ENCODE measurements at regions not wholly inside any gene's neighbourhood (a gene's known extent, or its start where the extent isn't known, plus 50 kb on each side); places are given as distances from the start of the nearest gene placed in this dataset.
"Not testable (repeated sequence)": the region's sequence is repeated elsewhere in the genome, so short reads cannot be mapped to it uniquely, and the experiment has no call there.

- not testable (repeated sequence) for H3K79me1 ChIP-seq (ENCODE audit: low read depth, low read length); H2BK120ac ChIP-seq (ENCODE audit: low read depth, low read length); H2AK5ac ChIP-seq (ENCODE audit: low read depth, low read length); H3K4me3 ChIP-seq (ENCODE audit: low read length in 2 of 2); H3K14ac ChIP-seq (ENCODE audit: low read length); H3K23ac ChIP-seq (ENCODE audit: low read depth, low read length, poor library complexity); H3K9ac ChIP-seq (ENCODE audit: low read depth, low read length, poor library complexity); H2BK5ac ChIP-seq (ENCODE audit: low read length); H3K27me3 ChIP-seq (ENCODE audit: control insufficient read depth in 3 of 3, insufficient read depth in 3 of 3, low read depth in 1 of 3, low read length in 3 of 3); H4K8ac ChIP-seq (ENCODE audit: low read depth, low read length); H3K9me3 ChIP-seq (replicated peaks in 1 of 2; ENCODE audit: control insufficient read depth in 2 of 2, insufficient read depth in 1 of 2, low read depth in 1 of 2, low read length in 2 of 2); H2AFZ ChIP-seq (ENCODE audit: low read length); H3K27ac ChIP-seq (replicated peaks; ENCODE audit: low read length); H3K4me1 ChIP-seq (ENCODE audit: control insufficient read depth in 2 of 2, insufficient read depth in 1 of 2, low read depth in 1 of 2, low read length in 2 of 2); H2BK15ac ChIP-seq (ENCODE audit: low read length); DNase-seq (ENCODE audit: low spot score); H3K4ac ChIP-seq (ENCODE audit: low read length); H3K18ac ChIP-seq (ENCODE audit: low read length); H4K91ac ChIP-seq (ENCODE audit: low read depth, low read length, poor library complexity); H3K36me3 ChIP-seq (replicated peaks in 1 of 2; ENCODE audit: control insufficient read depth in 2 of 2, insufficient read depth in 2 of 2, low read length in 2 of 2); H2BK12ac ChIP-seq (ENCODE audit: low read length); H3K4me2 ChIP-seq (ENCODE audit: insufficient read depth, low read length, poor library complexity, severe bottlenecking)
- no CpG with 5 or more reads among the region's 4 CpGs for WGBS, 2 donors (ENCODE audit: extremely low coverage in 2 of 2, insufficient read length in 2 of 2, insufficient replicate concordance in 1 of 2)
Observed at GRCh38 chr7:135872861-135873260, 104.3 kb downstream of the MTPN start.

GRCh38 chr7:135862586-135863340, 114.2 kb upstream of the FAM180A start:
- peaks cover 0 to 9% of the 10 kb centered on the region in 2 donors for H3K9me3 ChIP-seq (replicated peaks in 1 of 2; ENCODE audit: control insufficient read depth in 2 of 2, insufficient read depth in 1 of 2, low read depth in 1 of 2, low read length in 2 of 2)
- WGBS, 2 donors (ENCODE audit: extremely low coverage in 2 of 2, insufficient read length in 2 of 2, insufficient replicate concordance in 1 of 2) = no CpG with 5 or more reads among the region's 8 CpGs
- no peak overlapping the region for H2AFZ ChIP-seq (ENCODE audit: low read length)
- H3K27ac ChIP-seq (replicated peaks; ENCODE audit: low read length) = peak overlapping the region; percentile 58
- H2BK5ac ChIP-seq (ENCODE audit: low read length) = peak overlapping the region; percentile 42
- H2BK12ac ChIP-seq (ENCODE audit: low read length) = no peak overlapping the region
- H3K4me3 ChIP-seq (ENCODE audit: low read length in 2 of 2) = no peak overlapping the region
- no peak overlapping the region for H2BK120ac ChIP-seq (ENCODE audit: low read depth, low read length)
- H3K4me2 ChIP-seq (ENCODE audit: insufficient read depth, low read length, poor library complexity, severe bottlenecking) = no peak overlapping the region
- H3K18ac ChIP-seq (ENCODE audit: low read length) = peak overlapping the region; percentile 12
- no peak overlapping the region for H3K4ac ChIP-seq (ENCODE audit: low read length)
- H2BK15ac ChIP-seq (ENCODE audit: low read length) = no peak overlapping the region
- H3K14ac ChIP-seq (ENCODE audit: low read length) = no peak overlapping the region
- H3K36me3 ChIP-seq (replicated peaks in 1 of 2; ENCODE audit: control insufficient read depth in 2 of 2, insufficient read depth in 2 of 2, low read length in 2 of 2) = no peaks in the 10 kb centered on the region
- no peaks in the 10 kb centered on the region for H3K79me1 ChIP-seq (ENCODE audit: low read depth, low read length)
- H4K91ac ChIP-seq (ENCODE audit: low read depth, low read length, poor library complexity) = no peak overlapping the region
- no peak overlapping the region for H4K8ac ChIP-seq (ENCODE audit: low read depth, low read length)
- no peaks in the 10 kb centered on the region for H3K27me3 ChIP-seq (ENCODE audit: control insufficient read depth in 3 of 3, insufficient read depth in 3 of 3, low read depth in 1 of 3, low read length in 3 of 3)
- H3K23ac ChIP-seq (ENCODE audit: low read depth, low read length, poor library complexity) = no peak overlapping the region
- H2AK5ac ChIP-seq (ENCODE audit: low read depth, low read length) = no peak overlapping the region
- no peak overlapping the region for H3K9ac ChIP-seq (ENCODE audit: low read depth, low read length, poor library complexity)
- DNase-seq (ENCODE audit: low spot score) = peak; percentile 12
- H3K4me1 ChIP-seq (ENCODE audit: control insufficient read depth in 2 of 2, insufficient read depth in 1 of 2, low read depth in 1 of 2, low read length in 2 of 2) = peaks cover 0 to 7% of the 10 kb centered on the region in 2 donors

- Histone ChIP-seq H2AK5ac (ENCODE audit: low read depth, low read length) (no peak overlapping the region), H4K91ac (ENCODE audit: low read depth, low read length, poor library complexity) (no peak overlapping the region), H2BK120ac (ENCODE audit: low read depth, low read length) (no peak overlapping the region), H2BK15ac (ENCODE audit: low read length) (no peak overlapping the region), H3K9ac (ENCODE audit: low read depth, low read length, poor library complexity) (no peak overlapping the region), H3K14ac (ENCODE audit: low read length) (no peak overlapping the region), H3K4me3 (ENCODE audit: low read length in 2 of 2) (no peak overlapping the region), H3K4ac (ENCODE audit: low read length) (no peak overlapping the region), H3K23ac (ENCODE audit: low read depth, low read length, poor library complexity) (no peak overlapping the region), H3K79me1 (ENCODE audit: low read depth, low read length) (no peaks in the 10 kb centered on the region), H3K4me1 (ENCODE audit: control insufficient read depth in 2 of 2, insufficient read depth in 1 of 2, low read depth in 1 of 2, low read length in 2 of 2) (peaks cover 0 to 7% of the 10 kb centered on the region in 2 donors), H2AFZ (ENCODE audit: low read length) (no peak overlapping the region), H2BK12ac (ENCODE audit: low read length) (no peak overlapping the region), H3K18ac (ENCODE audit: low read length) (no peak overlapping the region), H3K36me3 (replicated peaks in 1 of 2; ENCODE audit: control insufficient read depth in 2 of 2, insufficient read depth in 2 of 2, low read length in 2 of 2) (no peaks in the 10 kb centered on the region), H3K27me3 (ENCODE audit: control insufficient read depth in 3 of 3, insufficient read depth in 3 of 3, low read depth in 1 of 3, low read length in 3 of 3) (no peaks in the 10 kb centered on the region), H3K9me3 (replicated peaks in 1 of 2; ENCODE audit: control insufficient read depth in 2 of 2, insufficient read depth in 1 of 2, low read depth in 1 of 2, low read length in 2 of 2) (peaks cover 0 to 10% of the 10 kb centered on the region in 2 donors), H3K27ac (replicated peaks; ENCODE audit: low read length) (no peak overlapping the region), H2BK5ac (ENCODE audit: low read length) (no peak overlapping the region), H4K8ac (ENCODE audit: low read depth, low read length) (no peak overlapping the region), H3K4me2 (ENCODE audit: insufficient read depth, low read length, poor library complexity, severe bottlenecking) (no peak overlapping the region)
- WGBS, 2 donors (ENCODE audit: extremely low coverage in 2 of 2, insufficient read length in 2 of 2, insufficient replicate concordance in 1 of 2) = no CpG with 5 or more reads among the region's 2 CpGs
- DNase-seq (ENCODE audit: low spot score) = no peak
Observed at GRCh38 chr7:135859538-135859937, 110.9 kb upstream of the FAM180A start.

GRCh38 chr7:135858851-135859250, 110.2 kb upstream of the FAM180A start:
- Histone ChIP-seq H2BK120ac (ENCODE audit: low read depth, low read length) (no peak overlapping the region), H3K4me2 (ENCODE audit: insufficient read depth, low read length, poor library complexity, severe bottlenecking) (no peak overlapping the region), H2BK15ac (ENCODE audit: low read length) (no peak overlapping the region), H3K79me1 (ENCODE audit: low read depth, low read length) (no peaks in the 10 kb centered on the region), H3K4me1 (ENCODE audit: control insufficient read depth in 2 of 2, insufficient read depth in 1 of 2, low read depth in 1 of 2, low read length in 2 of 2) (peaks cover 0 to 7% of the 10 kb centered on the region in 2 donors), H2AFZ (ENCODE audit: low read length) (no peak overlapping the region), H3K23ac (ENCODE audit: low read depth, low read length, poor library complexity) (peak overlapping the region; percentile 28), H4K8ac (ENCODE audit: low read depth, low read length) (no peak overlapping the region), H3K9ac (ENCODE audit: low read depth, low read length, poor library complexity) (no peak overlapping the region), H3K27me3 (ENCODE audit: control insufficient read depth in 3 of 3, insufficient read depth in 3 of 3, low read depth in 1 of 3, low read length in 3 of 3) (no peaks in the 10 kb centered on the region), H3K4me3 (ENCODE audit: low read length in 2 of 2) (no peak overlapping the region), H3K4ac (ENCODE audit: low read length) (no peak overlapping the region), H3K18ac (ENCODE audit: low read length) (peak overlapping the region; percentile 25), H3K9me3 (replicated peaks in 1 of 2; ENCODE audit: control insufficient read depth in 2 of 2, insufficient read depth in 1 of 2, low read depth in 1 of 2, low read length in 2 of 2) (peaks cover 0 to 10% of the 10 kb centered on the region in 2 donors), H2AK5ac (ENCODE audit: low read depth, low read length) (peak overlapping the region; percentile 85), H4K91ac (ENCODE audit: low read depth, low read length, poor library complexity) (no peak overlapping the region), H2BK12ac (ENCODE audit: low read length) (no peak overlapping the region), H3K36me3 (replicated peaks in 1 of 2; ENCODE audit: control insufficient read depth in 2 of 2, insufficient read depth in 2 of 2, low read length in 2 of 2) (no peaks in the 10 kb centered on the region), H3K14ac (ENCODE audit: low read length) (no peak overlapping the region), H3K27ac (replicated peaks; ENCODE audit: low read length) (no peak overlapping the region), H2BK5ac (ENCODE audit: low read length) (no peak overlapping the region)
- WGBS, 2 donors (ENCODE audit: extremely low coverage in 2 of 2, insufficient read length in 2 of 2, insufficient replicate concordance in 1 of 2) = no CpG with 5 or more reads among the region's 6 CpGs
- no peak for DNase-seq (ENCODE audit: low spot score)

Data from neuronal stem cell (in vitro differentiated cells).